T-helper 2 cell (primary cell): ENCODE measurements at regions not wholly inside any gene's neighbourhood (a gene's known extent, or its start where the extent isn't known, plus 50 kb on each side); places are given as distances from the start of the nearest gene placed in this dataset.
A peak's percentile ranks its signal among the peaks of the same experiment; 100 is the strongest.

ENCODE experiments used
- DNase-seq, 5 experiments: peaks; one replicate each; pipeline versions ENCODE4 v3.0.0 to v3.0.0-alpha.2; 2012 to 2022

DNA sequence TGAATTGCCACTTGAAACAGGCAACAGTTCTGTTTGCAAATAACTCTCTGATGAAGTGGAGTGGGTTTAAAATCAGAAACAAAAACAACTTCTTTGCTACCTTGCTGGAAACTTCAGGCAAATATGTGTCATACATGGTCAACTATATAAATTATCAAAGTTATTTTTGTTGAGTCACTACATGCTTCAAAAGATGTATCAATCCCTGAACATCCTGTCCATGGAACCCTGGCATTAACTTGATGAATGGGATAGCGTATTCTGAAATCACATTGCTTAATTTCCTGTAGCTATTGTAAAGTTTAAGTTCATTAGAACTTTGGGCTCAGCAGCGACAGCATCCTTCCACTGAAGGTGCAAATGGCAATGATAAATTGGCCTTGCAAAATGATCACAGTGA, 213.6 kb upstream of the MAF start:
- DNase-seq, result no peak

DNA sequence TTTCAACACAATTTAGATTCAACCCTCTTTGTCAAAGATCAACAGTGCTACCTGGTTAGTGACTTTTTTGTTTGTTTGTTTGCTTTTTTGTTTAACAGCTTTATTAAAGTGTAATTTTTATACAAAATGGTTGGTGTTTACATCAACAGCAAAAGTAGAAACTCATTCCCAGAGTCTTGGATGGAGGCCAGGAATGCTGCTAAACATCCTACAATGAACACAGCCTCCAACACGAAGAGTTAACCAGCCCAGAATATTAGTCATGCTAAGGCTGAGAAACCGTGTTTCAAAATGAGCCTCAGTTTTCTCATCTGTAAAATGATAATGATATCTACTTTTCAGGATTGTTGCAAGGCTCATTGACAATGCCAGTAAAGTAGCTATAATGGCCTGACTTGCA, 211.0 kb upstream of the MAF start:
- no peak for DNase-seq

DNA sequence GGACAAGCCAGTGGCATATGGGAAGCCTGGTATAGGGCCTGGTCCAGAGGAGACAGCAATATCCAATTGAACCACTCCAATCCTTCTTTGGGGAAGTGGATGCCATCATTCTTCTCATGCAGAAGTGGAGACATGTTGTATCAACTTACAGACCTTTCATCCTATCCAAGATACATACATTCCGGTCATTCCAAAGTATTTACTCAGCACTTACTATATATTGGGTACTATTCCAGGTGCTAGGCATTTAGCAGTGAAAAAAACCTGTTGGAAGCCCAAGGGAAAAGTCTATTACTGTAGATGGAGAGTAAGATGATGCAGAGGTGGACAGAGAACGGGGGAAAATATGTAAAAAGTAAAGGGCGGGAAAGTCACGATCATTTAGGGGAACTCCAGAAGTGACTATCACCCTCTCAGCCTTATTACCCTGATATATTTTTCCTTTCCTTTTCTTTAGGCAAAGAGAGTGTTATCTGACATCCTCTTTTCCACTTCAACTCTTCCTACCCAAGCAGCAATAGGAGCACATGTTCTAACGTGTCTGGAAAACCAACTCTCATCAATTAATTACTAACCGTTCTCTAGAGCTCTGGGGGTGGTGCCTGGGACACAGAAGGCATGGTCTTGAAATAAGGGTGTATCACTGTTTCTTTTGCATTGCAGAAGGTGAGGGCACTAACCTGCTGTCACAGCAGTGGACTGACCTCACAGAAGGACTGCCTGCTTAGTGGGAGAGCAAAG, 210.1 kb upstream of the MAF start:
- no peak for DNase-seq

DNA sequence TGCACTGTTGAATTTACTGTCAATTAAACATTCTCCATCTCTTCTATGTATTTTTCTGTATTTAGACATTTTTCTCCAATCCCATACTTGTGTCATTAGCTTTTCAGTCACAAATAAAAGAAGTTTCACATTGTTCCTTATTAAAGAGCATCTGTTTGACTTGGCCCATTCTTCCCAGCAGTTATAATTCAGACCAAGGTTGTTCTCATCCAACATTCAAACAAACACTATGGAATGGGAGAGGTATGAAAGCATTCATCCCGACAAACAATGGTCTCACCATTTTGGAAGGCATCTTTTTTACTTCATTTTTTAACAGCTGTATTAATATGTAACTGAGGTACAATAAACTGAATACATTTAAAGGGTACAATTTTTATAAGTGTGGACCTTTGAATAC, 208.8 kb upstream of the MAF start:
- DNase-seq, result no peak

DNA sequence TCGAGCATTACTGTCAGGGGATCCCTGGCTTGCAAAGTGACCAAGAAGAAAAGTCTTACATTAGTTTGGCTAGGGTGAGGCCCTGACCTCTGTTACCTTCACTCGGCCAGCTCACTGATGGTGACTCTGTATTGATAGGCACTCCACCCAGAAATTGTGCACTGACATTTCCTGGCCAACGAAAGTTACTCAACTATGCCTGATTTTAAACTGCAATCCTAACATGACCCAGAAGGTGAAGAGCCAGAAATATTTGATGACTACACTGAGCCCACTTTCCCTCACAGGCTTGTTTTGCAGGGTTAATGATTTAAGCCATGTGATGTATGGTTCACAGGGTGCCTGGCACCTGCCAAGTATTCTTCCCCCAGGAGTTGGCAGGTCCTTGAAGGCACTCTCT, 208.2 kb upstream of the MAF start:
- DNase-seq, result no peak

DNA sequence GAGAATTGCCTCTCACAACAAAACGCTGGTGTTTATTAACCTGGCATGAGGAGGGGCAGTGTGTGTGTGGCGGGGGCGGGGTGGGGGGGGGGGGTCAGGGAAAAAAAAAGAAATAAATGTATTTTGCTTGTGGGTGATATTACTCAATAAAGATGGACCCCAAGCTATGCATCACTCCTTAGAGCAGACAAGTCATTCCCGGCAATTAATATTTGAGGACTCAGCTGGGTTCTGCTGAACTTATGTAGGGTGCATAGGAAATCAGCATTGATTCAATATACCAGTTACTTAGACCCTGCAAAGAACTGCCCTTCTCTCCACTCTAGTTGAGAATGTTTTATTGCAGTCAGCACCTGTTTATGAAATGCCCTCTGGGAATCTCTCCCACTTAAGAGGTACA, 206.2 kb upstream of the MAF start:
- no peak for DNase-seq

DNA sequence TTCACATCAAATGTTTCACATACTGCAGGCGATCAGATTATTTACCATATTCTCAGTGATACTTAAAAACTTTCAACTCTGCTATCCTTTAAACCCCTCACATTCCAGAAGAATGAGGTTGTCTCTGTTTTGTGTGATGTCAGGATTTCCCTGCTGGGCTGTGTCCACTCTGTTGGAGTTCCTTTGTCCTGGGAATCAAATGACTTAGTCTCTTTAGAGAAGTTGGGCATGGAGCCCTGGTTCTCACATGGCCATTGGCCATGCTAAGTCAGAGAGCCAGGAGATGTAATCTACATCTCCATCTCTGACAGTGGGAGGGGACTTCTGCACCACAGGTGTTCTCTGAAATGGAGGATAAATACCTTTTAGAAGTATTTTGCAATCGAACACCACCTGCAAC, 205.1 kb upstream of the MAF start:
- DNase-seq, result no peak

DNA sequence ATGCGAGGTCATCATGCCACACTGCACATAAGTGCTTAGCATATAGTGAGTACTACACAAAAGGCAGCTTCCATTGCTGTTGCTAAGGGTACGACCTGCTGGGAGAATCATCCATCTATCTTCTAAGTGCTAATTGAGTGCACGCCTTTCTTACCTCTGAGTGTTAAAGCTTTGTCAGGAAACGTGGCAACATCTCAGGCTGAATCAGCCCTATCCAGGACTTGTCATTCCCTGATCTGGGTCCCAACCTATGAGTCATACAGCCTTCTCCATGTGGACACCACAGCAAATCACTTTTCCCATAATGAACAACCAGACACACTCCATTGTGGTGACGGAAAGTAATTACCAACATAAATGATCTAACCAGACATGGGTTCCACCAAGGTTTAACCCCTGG, 201.1 kb upstream of the MAF start:
- DNase-seq, result no peak

DNA sequence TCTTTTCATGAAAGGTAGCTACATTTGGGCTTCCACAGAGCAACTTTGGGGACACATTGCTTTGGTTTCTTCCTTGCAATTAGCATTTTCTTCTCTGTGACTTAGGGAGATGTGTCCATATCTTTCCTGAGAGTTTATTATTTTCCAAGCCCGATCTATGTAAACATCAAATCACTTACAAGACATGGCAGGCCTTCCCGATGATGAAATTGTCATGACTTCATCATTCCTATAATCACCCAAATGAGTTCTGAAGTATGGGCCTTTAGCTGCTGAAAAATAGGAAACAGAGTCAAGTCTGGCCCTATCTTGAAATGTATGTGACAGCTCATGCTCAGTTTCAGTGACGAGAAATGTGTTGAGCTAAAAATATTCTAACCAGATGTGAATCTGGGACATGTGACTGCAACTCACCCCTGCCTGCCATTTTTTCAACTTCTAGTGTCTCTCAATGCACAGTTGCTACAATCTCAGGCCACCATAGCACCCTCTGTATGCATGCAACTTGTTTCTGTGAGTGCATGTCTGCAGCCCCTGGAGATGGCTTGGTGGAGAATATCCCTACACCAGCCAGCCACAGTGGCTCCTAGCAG, 199.6 kb upstream of the MAF start:
- no peak for DNase-seq

DNA sequence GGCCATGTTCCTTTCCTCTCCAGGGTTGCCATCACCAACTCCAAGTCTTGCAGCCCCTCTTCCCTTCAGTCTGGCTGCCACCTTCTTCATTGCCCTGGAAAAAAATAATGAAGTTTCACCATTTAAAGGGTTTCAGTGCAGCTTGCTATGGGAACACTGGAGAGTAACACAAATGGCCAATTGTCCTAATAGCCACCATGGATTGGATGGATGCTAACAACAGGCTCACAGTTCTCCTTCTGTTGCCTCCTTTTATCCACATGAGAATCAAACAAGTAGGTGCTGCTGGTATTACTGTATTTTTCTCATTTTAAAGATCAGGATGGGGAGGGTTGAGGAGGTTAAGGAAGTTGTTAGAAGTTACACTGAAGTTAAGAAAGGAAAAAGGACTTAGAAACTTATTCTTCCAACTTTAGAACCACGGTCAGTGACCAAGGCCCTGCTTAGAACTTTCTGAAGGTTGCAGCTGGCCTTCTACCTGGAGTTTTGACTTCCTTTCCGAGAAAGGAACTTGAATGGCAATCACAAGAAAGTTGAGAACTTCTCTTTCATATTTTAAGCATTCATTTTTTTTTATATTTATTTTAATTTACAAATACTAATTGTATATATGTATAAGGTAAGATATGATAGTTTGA, 198.0 kb upstream of the MAF start:
- no peak for DNase-seq

DNA sequence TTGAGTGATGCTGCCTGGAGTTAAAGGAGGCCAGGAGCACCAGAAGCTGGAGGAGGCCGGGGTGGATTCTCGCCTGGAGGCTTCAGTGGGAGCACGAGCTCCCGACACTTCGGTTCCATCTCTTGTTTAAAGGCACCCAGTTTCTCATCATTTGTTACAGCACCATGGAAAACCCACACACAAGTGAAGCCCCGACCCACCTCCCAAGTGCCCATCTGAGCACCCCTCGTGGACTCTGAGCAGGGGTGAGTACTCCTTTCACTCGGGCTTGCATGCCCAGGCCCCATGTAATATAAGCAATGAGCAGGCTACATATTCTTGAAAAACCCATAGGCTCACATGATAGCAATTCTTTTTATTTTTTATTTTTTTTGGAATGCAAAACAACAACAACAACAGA, 196.9 kb upstream of the MAF start:
- DNase-seq, result no peak

DNA sequence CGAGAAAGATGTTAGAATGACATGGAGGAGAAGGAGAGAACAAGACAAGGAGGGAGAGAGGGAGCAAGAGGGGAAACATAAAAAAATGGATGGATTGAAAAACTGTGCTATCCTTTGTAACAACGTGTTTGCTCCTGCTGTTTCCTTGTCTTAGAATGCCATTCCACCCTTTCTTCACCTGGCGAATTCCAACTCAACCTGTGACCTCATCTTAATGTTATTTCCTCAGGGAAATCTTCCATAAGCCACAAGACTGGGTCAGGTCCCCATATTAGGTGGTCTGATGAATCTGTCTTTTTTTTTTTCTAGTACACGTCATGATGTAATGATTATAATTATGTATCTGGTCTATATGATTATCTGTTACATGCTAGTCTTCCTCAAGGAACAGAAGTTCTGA, 195.0 kb upstream of the MAF start:
- DNase-seq, result no peak

DNA sequence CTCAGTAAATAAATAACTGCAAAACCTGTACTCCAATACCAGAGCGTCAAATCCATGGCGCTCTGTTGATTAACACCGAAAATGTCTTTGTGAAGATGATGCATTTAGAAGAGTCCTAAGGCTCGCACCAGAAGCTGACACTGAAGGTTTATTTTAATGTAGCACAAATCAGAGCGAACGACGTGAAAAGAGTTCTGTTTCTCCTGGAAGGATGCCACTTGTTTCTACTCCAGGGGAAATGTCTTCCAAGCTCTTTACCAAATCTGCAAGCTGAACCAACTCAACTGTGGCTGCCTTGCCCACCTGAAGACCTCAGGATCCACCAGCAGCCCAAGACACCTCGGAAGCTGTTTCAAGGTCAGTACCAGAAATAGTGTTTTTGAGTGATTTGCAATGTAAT, 194.4 kb upstream of the MAF start:
- DNase-seq, result no peak

DNA sequence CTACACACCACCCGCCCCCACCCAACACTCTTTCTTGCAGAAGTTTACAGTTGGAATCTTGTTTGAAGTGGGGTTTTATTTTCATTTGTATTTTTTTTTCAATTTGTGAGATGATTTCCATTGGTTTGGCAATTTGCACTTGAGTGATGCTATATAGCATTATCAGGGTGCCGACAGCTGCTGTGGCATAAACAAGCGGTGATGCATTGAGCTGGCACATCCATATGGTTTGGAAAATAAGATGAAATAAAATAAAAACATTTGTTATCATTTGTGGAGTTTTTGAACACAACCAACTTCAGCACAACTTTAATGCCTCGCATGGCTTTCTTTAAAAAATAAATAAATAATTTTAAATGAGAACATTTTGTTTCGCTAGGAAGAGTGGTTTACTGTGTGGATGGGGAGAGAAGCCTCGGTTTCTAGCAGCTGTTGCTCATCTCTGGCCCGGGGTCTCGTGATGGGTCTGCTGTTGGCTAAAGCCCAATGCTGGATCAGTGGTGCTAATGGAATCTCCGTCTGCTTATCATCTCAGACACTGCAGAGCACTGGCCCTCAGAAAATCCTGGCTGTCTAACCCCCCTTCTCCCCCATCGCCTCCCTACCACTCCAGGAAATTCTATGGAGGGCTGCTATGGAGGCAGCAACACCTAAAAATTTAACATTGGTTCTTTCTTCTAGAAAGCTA, 192.3 kb upstream of the MAF start:
- DNase-seq, result no peak

DNA sequence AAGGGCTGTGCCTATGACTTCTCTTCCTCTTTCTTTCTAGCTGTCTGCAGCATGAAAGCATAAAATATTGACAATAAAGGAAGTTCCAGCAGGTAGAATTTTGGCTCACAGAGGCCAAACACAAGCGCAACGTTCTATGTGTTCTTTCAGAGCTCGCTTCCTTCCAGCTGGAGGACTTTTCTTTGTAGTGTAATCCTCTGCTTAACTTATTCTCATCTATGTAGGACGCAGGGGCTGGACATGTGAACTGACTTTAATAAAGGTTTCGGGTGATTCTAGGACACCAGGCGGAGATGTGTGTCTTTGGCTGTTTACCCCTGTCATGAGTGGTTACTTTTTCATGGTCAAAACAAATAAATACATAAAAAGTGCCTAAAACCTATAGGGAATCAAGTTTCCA, 191.5 kb upstream of the MAF start:
- no peak for DNase-seq

DNA sequence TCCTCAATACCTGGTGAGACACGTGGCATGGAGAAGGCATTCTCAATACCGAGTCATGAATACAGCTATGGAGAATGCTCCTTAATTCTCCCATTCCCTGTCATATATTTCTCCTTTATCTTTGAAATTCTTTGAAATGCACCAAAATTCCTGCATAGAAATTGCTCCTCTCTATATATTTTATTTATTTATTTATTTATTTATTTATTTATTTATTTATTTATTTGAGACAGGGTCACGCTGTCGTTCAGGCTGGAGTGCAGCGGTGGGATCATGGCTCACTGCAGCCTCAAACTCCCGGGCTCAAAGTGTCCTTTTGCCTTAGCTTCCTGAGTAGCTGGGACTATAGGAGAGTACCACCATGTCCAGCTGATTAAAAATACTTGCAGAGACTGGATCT, 190.3 kb upstream of the MAF start:
- DNase-seq, result no peak

DNA sequence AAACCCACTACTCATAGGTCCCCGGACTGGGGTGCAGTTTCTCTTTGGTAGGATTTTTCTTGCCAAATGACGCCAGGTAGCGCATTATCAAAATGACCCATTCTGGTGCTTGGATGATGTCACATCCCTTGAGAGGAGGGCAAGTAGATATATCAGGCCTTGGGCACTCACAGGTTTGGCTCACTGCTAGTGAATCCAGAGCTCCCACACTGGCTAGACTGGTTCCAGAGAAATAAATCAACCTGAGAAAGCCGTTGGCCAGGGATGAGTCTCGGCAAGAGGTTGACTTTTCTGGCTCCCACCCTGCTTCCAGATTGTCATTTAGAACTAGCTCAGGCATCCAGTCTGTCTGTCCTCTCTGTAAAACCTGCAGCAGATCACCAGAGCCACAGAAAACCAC, 188.4 kb upstream of the MAF start:
- no peak for DNase-seq

DNA sequence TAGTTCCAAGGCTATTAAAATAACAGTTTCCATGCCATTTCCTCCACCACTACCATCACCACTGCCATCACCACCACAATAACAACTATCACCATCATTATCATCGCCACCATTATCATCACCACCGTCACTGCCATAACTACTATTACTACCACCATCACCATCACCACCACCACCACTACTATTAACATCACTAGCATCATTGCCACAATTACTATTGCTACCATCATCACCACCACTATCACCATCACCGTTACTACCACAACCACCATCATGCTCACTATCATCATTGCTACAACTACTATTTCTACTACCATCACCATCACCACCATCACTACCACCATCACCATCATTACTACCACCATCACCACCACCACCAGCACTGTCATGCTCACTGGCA, 185.9 kb upstream of the MAF start:
- DNase-seq, result no peak

DNA sequence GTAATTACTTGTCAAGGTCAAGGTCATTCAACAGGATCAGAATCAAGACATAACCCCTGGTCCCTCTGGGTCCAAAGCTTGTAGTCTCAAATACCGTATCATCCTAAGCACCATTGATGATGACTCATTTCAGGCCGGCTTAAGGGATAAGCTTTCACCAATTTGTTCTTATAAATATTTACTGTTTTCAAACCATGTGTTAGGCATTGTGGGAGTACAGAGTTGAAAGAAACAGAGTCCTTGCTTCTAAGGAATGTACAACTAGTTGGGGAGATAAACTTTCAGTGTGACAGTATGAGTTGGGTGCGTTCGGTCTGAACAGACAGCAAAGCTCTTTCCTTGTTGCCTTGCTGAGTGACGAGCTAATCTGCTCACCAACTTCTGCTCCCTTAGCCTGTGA, 183.5 kb upstream of the MAF start:
- DNase-seq, result no peak

DNA sequence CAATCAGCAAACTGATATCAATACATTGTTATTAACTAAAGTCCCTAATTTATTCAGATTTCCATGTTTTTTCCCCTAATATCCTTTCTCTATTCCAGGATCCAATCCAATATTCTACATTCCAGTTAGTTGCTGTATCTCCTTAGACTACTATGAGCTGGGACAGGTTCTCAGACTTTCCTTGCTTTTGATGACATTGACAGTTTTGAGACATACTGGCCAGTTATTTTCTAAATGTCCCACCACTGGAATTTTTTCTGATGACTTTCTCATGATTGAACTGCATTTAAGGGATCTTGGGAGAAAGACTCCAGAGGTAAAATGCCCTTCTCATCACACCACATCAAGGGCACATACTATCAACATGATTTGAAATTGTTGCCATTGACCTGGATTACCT, 177.1 kb upstream of the MAF start:
- no peak for DNase-seq

DNA sequence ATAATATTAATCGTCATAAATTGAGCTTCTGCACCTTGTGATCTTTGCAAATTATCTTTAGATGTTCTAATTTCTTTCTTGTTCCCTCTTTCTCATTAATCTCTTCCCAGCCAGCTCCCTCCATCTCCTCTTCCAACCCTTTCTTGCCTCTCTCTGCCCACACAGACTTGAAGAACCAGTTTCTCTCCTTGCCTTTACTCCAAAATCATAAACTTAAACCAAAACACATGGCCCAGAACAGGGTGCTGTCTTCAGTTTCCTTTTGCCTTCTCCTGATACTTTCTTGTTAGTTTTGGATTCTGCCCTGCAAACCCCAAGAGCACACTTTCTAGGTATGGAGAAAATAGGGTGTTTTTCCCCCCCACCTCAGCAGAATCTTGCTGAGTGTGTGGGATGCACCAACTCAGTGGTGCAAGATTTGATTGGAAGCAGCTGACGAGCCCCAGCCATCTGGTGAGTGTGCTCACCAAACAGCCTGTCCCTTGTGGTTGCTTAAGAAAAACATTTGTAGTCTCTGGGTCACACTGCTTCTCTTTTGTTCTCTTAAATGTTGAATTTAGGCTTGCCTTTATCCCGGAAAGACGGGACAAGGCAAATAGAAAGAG, 175.8 kb upstream of the MAF start:
- peak in 1 of 5 experiments; percentile 10 for DNase-seq

DNA sequence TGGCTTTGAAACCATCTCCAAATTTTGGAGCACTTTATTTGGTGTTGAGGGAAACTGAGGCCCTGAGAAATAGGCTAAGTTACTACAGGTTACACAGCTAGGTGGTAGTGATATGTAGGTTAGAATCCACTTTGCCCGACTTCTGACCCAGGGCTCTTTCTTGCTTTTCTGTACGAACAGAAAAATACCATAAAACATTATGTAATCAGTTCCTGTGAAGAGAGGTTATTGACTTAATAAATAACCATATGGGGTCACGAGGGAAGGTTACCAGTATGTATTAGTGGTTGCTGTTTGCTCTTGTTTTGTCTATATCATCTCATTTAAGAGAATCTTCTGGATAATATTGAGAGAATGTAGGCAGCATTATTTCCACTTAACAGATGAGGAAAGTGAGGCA, 172.2 kb upstream of the MAF start:
- DNase-seq, result no peak

DNA sequence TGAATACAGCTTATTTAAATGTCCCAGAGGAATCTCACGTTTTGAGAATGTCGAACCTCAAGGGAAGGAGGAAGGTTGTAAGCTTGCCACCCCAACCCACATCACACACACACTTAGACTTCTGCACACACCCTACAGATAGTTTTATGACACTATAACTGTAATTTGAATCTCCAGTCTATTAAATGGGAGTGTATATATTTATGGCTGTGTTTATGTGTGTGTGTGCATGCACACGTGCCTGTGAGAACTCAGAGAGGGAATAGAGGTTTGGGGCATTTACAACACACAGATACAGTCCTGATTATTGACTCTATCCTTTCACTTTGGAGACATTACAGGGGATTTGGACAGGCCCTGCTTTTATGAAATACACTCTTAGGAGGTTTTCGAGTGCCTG, 171.5 kb upstream of the MAF start:
- DNase-seq, result no peak
